GM23338 (cell line): ENCODE measurements at regions not wholly inside any gene's neighbourhood (a gene's known extent, or its start where the extent isn't known, plus 50 kb on each side); places are given as distances from the start of the nearest gene placed in this dataset.
"Not testable (repeated sequence)": the region's sequence is repeated elsewhere in the genome, so short reads cannot be mapped to it uniquely, and the experiment has no call there.

Source experiments
- CTCF ChIP-seq, 2 experiments: fragments of 200-600 bp in 1 of 2; sonication (generic) in 1 of 2; conservative IDR thresholded peaks; 2 replicates each; pipeline versions ENCODE4 v1.5.1 to v1.6.1; 2016 to 2017; ENCODE audit warnings: antibody characterized with exemption in 2 of 2, low read depth in 2 of 2, mild to moderate bottlenecking in 2 of 2, moderate library complexity in 1 of 2
- EZH2phosphoT487 ChIP-seq: fragments of 200-600 bp; sonication (generic); IDR thresholded peaks from one replicate; pipeline ENCODE4 v1.8.1; 2018; ENCODE audit warnings: antibody characterized with exemption; ENCODE audit not compliant: unreplicated experiment
- POLR2AphosphoS5 ChIP-seq: IDR thresholded peaks from 2 replicates; pipeline ENCODE4 v1.6.1; 2016; ENCODE audit warnings: antibody characterized with exemption, low read depth
- REST ChIP-seq: IDR thresholded peaks from one replicate; pipeline ENCODE4 v1.6.1; 2018; ENCODE audit warnings: antibody characterized with exemption; ENCODE audit not compliant: unreplicated experiment

GRCh38 chr10:46841051-46841593 lies 70.1 kb upstream of the PTPN20 start:
- not testable (repeated sequence) for TF ChIP-seq CTCF (conservative IDR thresholded peaks at IDR 0.05; ENCODE audit: low read depth in 2 of 2); REST; EZH2phosphoT487; POLR2AphosphoS5
